ENCODE measurements at regions not wholly inside any gene's neighbourhood (a gene's known extent, or its start where the extent isn't known, plus 50 kb on each side); places are given as distances from the start of the nearest gene placed in this dataset.
A peak's percentile ranks its signal among the peaks of the same experiment; 100 is the strongest.

DNA sequence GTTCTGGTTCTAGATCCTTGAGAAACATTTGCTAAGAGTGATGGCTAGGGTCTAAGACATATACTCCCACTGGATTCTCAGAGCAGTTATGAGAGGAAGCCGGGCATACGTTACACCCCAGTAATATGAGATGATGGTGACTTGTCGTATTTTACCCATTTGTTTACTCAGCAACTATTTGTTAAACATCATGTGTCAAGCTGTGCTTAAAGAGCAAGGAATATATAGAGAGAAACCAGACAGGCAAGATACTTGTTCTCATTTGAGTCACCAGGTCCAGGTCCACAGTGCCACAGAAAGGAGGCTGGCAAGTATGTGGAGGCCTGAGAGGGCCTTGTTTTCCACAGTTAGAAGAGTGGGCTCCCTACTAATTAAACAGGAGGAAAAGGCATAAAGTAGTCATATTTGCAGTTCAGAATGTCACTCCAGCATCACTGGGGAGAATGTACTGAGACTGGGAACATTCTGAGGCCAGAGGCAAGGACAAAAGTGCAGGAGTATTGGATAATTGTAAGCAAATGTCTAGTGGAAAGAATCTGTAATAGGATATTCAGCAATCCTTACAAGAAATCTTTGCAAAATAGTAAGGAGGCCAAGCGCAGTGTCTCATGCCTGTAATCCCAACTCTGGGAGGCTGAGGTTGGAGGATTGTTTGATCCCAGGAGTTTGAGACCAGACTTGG, 142.2 kb downstream of the IRS2 start:
- H3K36me3 Mint-ChIP-seq (ENCODE audit: unreplicated experiment): peaks cover 3% of the 10 kb centered on the region
- H3K4me3 Mint-ChIP-seq (ENCODE audit: unreplicated experiment): no peak overlapping the region
- TF ChIP-seq, protein P1, sequence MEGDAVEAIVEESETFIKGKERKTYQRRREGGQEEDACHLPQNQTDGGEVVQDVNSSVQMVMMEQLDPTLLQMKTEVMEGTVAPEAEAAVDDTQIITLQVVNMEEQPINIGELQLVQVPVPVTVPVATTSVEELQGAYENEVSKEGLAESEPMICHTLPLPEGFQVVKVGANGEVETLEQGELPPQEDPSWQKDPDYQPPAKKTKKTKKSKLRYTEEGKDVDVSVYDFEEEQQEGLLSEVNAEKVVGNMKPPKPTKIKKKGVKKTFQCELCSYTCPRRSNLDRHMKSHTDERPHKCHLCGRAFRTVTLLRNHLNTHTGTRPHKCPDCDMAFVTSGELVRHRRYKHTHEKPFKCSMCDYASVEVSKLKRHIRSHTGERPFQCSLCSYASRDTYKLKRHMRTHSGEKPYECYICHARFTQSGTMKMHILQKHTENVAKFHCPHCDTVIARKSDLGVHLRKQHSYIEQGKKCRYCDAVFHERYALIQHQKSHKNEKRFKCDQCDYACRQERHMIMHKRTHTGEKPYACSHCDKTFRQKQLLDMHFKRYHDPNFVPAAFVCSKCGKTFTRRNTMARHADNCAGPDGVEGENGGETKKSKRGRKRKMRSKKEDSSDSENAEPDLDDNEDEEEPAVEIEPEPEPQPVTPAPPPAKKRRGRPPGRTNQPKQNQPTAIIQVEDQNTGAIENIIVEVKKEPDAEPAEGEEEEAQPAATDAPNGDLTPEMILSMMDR (IDR thresholded peaks at IDR 0.05): no peak
- H3K27ac Mint-ChIP-seq (ENCODE audit: unreplicated experiment): peak overlapping the region; percentile 70
- H3K9me3 Mint-ChIP-seq (ENCODE audit: unreplicated experiment): peaks cover 12% of the 10 kb centered on the region
- no peak for DNase-seq (ENCODE audit: extremely low spot score, unreplicated experiment)
- no peaks in the 10 kb centered on the region for H3K27me3 Mint-ChIP-seq (ENCODE audit: unreplicated experiment)
- H3K4me1 Mint-ChIP-seq (ENCODE audit: unreplicated experiment): peaks cover 37% of the 10 kb centered on the region

DNA sequence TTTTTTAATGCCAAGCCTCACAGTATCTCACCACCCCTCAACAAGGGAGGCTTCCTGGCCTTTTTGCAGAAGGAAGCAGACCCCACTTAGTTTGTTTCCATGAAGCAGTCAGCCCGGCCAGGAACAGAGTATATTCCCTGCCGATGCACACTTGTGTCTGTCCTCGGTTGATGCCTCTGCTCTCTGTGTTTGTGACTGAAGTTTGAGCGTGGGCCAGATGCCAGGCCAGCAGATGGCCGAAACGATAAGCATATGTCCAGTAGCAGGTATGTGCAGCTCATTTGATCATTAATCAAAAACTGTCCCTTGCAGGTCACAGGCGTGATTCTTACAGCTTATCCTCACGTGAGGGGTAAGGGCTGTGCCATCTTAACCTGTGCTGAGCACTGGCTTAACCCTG, 144.0 kb downstream of the IRS2 start:
- Mint-ChIP-seq H3K36me3 (ENCODE audit: unreplicated experiment) (peaks cover 3% of the 10 kb centered on the region), H3K27ac (ENCODE audit: unreplicated experiment) (no peak overlapping the region), H3K9me3 (ENCODE audit: unreplicated experiment) (peaks cover 16% of the 10 kb centered on the region), H3K4me1 (ENCODE audit: unreplicated experiment) (peaks cover 32% of the 10 kb centered on the region), H3K27me3 (ENCODE audit: unreplicated experiment) (no peaks in the 10 kb centered on the region), H3K4me3 (ENCODE audit: unreplicated experiment) (no peak overlapping the region)
- no peak for DNase-seq (ENCODE audit: extremely low spot score, unreplicated experiment)
- TF ChIP-seq, protein P1 (IDR thresholded peaks at IDR 0.05): no peak

DNA sequence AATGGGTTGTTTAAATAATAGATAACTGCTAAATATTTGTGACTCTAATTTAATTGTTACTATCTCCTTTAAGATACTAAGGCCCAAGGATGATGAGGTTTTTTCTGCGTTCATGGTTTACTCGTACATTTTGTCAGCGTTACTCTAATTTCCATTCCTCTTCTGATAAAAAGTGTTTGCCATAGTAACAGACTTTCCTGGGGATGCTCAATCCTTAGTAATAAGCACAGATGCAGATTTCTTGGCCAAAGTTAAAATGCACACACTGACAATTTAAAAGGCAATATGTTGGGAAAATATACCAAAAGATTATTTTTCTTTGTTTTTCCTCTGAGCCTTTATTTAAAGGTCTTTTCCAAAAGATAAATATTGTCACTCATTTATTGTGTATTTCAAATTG, 149.6 kb downstream of the IRS2 start:
- peaks cover 2% of the 10 kb centered on the region for H3K27me3 Mint-ChIP-seq (ENCODE audit: unreplicated experiment)
- DNase-seq (ENCODE audit: extremely low spot score, unreplicated experiment): no peak
- TF ChIP-seq, protein P1 (IDR thresholded peaks at IDR 0.05): no peak
- no peak overlapping the region for H3K4me3 Mint-ChIP-seq (ENCODE audit: unreplicated experiment)
- peaks cover 10% of the 10 kb centered on the region for H3K4me1 Mint-ChIP-seq (ENCODE audit: unreplicated experiment)
- peaks cover 3% of the 10 kb centered on the region for H3K36me3 Mint-ChIP-seq (ENCODE audit: unreplicated experiment)
- H3K27ac Mint-ChIP-seq (ENCODE audit: unreplicated experiment): no peak overlapping the region
- H3K9me3 Mint-ChIP-seq (ENCODE audit: unreplicated experiment): peaks cover 24% of the 10 kb centered on the region

DNA sequence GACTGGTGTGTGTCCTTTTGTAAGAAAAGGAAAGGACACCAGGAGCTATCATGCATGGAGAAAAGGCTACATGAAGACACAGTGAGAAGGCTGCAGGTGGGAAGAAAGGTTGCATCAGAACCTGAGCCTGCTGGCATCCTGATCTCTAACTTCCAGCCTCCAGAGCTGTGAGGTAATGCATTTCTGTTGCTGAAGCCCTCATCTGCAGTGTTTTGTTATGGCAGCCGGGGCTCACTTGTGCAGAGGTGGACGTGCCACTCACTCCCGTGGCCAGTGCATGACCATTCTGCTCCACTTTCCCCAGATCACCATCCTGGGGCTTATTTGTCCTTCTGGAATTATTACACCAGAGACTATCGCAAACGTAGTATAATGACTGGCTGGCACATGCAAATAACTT, 155.3 kb downstream of the IRS2 start:
- DNase-seq (ENCODE audit: extremely low spot score, unreplicated experiment): no peak
- no peaks in the 10 kb centered on the region for H3K27me3 Mint-ChIP-seq (ENCODE audit: unreplicated experiment)
- TF ChIP-seq, protein P1 (IDR thresholded peaks at IDR 0.05): no peak
- H3K9me3 Mint-ChIP-seq (ENCODE audit: unreplicated experiment): peaks cover 9% of the 10 kb centered on the region
- H3K36me3 Mint-ChIP-seq (ENCODE audit: unreplicated experiment): no peaks in the 10 kb centered on the region
- no peak overlapping the region for H3K27ac Mint-ChIP-seq (ENCODE audit: unreplicated experiment)
- H3K4me3 Mint-ChIP-seq (ENCODE audit: unreplicated experiment): no peak overlapping the region
- peaks cover 23% of the 10 kb centered on the region for H3K4me1 Mint-ChIP-seq (ENCODE audit: unreplicated experiment)

DNA sequence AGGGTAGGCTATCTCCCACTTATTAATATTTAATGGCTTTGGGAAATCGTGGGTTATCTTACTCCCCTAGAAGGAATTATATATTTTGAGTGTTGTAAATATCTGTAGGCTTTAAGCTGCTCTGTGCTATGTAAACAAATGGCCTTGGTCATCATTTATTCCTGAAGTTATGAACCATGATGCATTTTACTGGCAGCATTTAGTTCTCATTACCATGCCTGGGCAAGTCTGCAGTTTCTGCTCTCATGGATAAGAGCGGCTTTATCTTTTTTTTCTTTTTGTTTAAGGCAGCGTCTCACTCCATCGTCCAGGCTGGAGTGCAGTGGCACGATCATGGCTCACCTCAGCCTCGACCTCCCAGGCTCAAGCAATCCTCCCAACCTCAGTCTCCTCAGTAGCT, 156.1 kb downstream of the IRS2 start:
- TF ChIP-seq, protein P1 (IDR thresholded peaks at IDR 0.05): no peak
- Mint-ChIP-seq H3K27ac (ENCODE audit: unreplicated experiment) (no peak overlapping the region), H3K27me3 (ENCODE audit: unreplicated experiment) (no peaks in the 10 kb centered on the region), H3K4me3 (ENCODE audit: unreplicated experiment) (no peak overlapping the region), H3K9me3 (ENCODE audit: unreplicated experiment) (peaks cover 4% of the 10 kb centered on the region), H3K36me3 (ENCODE audit: unreplicated experiment) (no peaks in the 10 kb centered on the region), H3K4me1 (ENCODE audit: unreplicated experiment) (peaks cover 23% of the 10 kb centered on the region)
- no peak for DNase-seq (ENCODE audit: extremely low spot score, unreplicated experiment)
